OCI-LY3 (cell line): ENCODE measurements at regions not wholly inside any gene's neighbourhood (a gene's known extent, or its start where the extent isn't known, plus 50 kb on each side); places are given as distances from the start of the nearest gene placed in this dataset.
"Not testable (repeated sequence)": the region's sequence is repeated elsewhere in the genome, so short reads cannot be mapped to it uniquely, and the experiment has no call there.

ENCODE experiments used
- H2AFZ ChIP-seq: fragments of 200-600, 300-600 bp; shearing (Covaris generic); 2 replicates; pipeline ENCODE4 v1.6.0; 2014; ENCODE audit warnings: antibody characterized with exemption, low read depth, low read length
- H3K27ac ChIP-seq: fragments of 200-600, 300-600 bp; sonication (generic); 2 replicates; pipeline ENCODE4 v1.5.1; 2014; ENCODE audit warnings: mild to moderate bottlenecking, low read length, moderate library complexity, mixed read lengths
- H3K27me3 ChIP-seq: fragments of 200-600, 300-600 bp; sonication (generic); 2 replicates; pipeline ENCODE4 v1.6.1; 2014; ENCODE audit warnings: low read depth, low read length, mixed read lengths
- H3K36me3 ChIP-seq: fragments of 200-600, 300-600 bp; sonication (generic); replicated peaks from 2 replicates; pipeline ENCODE3; 2014; ENCODE audit warnings: low read depth, low read length, mixed read lengths
- H3K4me1 ChIP-seq: fragments of 300-600, 200-600 bp; sonication (generic); 2 replicates; pipeline ENCODE4 v1.6.1; 2014; ENCODE audit warnings: low read length, mixed read lengths
- H3K4me2 ChIP-seq: fragments of 200-600, 300-600 bp; sonication (generic); 2 replicates; pipeline ENCODE4 v1.6.1; 2014; ENCODE audit warnings: low read length, mixed read lengths
- H3K4me3 ChIP-seq: fragments of 300-600, 200-600 bp; sonication (generic); 2 replicates; pipeline ENCODE4 v1.5.1; 2014; ENCODE audit warnings: antibody characterized with exemption, mild to moderate bottlenecking, low read length, moderate library complexity
- H3K79me2 ChIP-seq: fragments of 300-600, 200-600 bp; shearing (Covaris generic); 2 replicates; pipeline ENCODE4 v1.6.1; 2014; ENCODE audit warnings: mild to moderate bottlenecking, low read length, mixed read lengths
- H3K9ac ChIP-seq: fragments of 300-600, 200-600 bp; shearing (Covaris generic); 2 replicates; pipeline ENCODE4 v1.6.0; 2014; ENCODE audit warnings: mild to moderate bottlenecking, low read length, moderate library complexity
- H3K9me3 ChIP-seq: fragments of 200-600, 300-600 bp; shearing (Covaris generic); 2 replicates; pipeline ENCODE4 v1.6.1; 2014; ENCODE audit warnings: low read length, mixed read lengths; ENCODE audit not compliant: insufficient read depth
- H4K20me1 ChIP-seq: fragments of 200-600, 300-600 bp; sonication (generic); 2 replicates; pipeline ENCODE4 v1.6.1; 2016; ENCODE audit warnings: low read length, mixed read lengths; ENCODE audit not compliant: insufficient read depth
- EZH2phosphoT487 ChIP-seq: fragments of 200-600 bp; shearing (Covaris generic); IDR thresholded peaks from 2 replicates; pipeline ENCODE4 v1.6.1; 2018; ENCODE audit warnings: antibody characterized with exemption, mixed run types, low read depth
- TF ChIP-seq, protein P1 (sequence below): fragments of 200-600, 300-600 bp; sonication (generic); IDR thresholded peaks from 2 replicates; pipeline ENCODE4 v1.5.1; 2014; ENCODE audit warnings: antibody characterized with exemption, low read length, low read depth

GRCh38 chr4:156111686-156112085, 158.0 kb upstream of the CTSO start:
- Histone ChIP-seq H3K36me3 (no peaks in the 10 kb centered on the region), H3K27ac (no peak overlapping the region), H3K9me3 (no peaks in the 10 kb centered on the region), H2AFZ (0 out of 2 replicates have a peak overlapping the region, but pooled peaks have one; percentile 18), H3K4me1 (no peaks in the 10 kb centered on the region), H3K4me2 (no peak overlapping the region), H3K79me2 (no peaks in the 10 kb centered on the region), H3K4me3 (no peak overlapping the region), H4K20me1 (no peaks in the 10 kb centered on the region), H3K9ac (no peak overlapping the region), H3K27me3 (no peaks in the 10 kb centered on the region)
- no peak for TF ChIP-seq EZH2phosphoT487
- TF ChIP-seq, protein P1, sequence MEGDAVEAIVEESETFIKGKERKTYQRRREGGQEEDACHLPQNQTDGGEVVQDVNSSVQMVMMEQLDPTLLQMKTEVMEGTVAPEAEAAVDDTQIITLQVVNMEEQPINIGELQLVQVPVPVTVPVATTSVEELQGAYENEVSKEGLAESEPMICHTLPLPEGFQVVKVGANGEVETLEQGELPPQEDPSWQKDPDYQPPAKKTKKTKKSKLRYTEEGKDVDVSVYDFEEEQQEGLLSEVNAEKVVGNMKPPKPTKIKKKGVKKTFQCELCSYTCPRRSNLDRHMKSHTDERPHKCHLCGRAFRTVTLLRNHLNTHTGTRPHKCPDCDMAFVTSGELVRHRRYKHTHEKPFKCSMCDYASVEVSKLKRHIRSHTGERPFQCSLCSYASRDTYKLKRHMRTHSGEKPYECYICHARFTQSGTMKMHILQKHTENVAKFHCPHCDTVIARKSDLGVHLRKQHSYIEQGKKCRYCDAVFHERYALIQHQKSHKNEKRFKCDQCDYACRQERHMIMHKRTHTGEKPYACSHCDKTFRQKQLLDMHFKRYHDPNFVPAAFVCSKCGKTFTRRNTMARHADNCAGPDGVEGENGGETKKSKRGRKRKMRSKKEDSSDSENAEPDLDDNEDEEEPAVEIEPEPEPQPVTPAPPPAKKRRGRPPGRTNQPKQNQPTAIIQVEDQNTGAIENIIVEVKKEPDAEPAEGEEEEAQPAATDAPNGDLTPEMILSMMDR: no peak

- Histone ChIP-seq H2AFZ (peak overlapping the region; percentile 26; the same call in 1 of the 2 replicates), H4K20me1 (no peaks in the 10 kb centered on the region), H3K27me3 (no peaks in the 10 kb centered on the region), H3K79me2 (no peaks in the 10 kb centered on the region), H3K36me3 (no peaks in the 10 kb centered on the region), H3K9me3 (no peaks in the 10 kb centered on the region), H3K9ac (no peak overlapping the region), H3K4me1 (no peaks in the 10 kb centered on the region), H3K4me2 (no peak overlapping the region), H3K4me3 (no peak overlapping the region), H3K27ac (no peak overlapping the region)
- TF ChIP-seq EZH2phosphoT487: no peak
- TF ChIP-seq, protein P1: peak; percentile 19
Measured at GRCh38 chr4:156109943-156110900, 156.6 kb upstream of the CTSO start.

DNA sequence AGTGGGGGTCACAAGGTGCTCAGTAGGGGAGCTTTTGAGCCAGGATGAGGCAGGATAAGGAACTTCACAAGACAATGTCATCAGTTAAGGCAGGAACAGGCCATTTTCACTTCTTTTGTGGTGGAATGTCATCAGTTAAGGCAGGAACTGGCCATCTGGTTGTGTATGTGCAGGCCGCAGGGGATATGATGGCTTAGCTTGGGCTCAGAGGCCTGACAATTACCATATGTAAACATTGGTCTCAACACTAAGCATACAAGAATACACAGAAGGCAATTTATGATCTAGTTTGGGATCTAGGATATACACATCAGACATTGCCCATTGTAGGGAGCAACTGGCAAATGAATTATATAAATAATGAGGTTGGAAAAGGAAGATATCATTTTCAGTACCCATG, 155.4 kb upstream of the CTSO start:
- H3K27ac ChIP-seq, H2AFZ ChIP-seq, H3K36me3 ChIP-seq, H3K79me2 ChIP-seq, H3K4me1 ChIP-seq, H3K9ac ChIP-seq, H3K9me3 ChIP-seq, H4K20me1 ChIP-seq, H3K4me2 ChIP-seq, H3K27me3 ChIP-seq, H3K4me3 ChIP-seq: not testable (repeated sequence)

DNA sequence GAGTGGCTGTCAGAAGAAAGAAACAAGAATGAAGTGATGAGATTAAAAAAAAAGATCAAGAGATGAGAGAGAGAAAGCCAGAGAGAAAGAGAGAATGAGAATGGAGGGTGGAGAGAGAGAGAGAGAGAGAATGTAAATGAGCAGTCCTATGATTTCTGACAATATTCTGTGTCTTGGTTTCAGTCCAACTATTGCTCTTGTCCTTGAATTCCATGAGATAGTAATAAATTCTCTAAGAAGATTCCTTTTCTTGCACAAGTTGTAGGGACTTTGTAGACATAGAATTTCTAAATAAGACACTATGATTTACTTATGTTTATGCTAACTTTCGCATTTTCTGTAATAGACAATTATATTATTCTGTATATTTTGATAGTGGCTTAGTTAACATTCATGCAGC, 149.6 kb upstream of the CTSO start:
- Histone ChIP-seq H3K27ac (no peak overlapping the region), H3K36me3 (no peaks in the 10 kb centered on the region), H3K79me2 (no peaks in the 10 kb centered on the region), H3K4me2 (no peak overlapping the region), H4K20me1 (no peaks in the 10 kb centered on the region), H3K9ac (no peak overlapping the region), H3K9me3 (no peaks in the 10 kb centered on the region), H2AFZ (no peak overlapping the region), H3K4me3 (no peak overlapping the region), H3K4me1 (no peaks in the 10 kb centered on the region), H3K27me3 (no peaks in the 10 kb centered on the region)
- TF ChIP-seq, protein P1: no peak
- TF ChIP-seq EZH2phosphoT487: no peak
